DOHH2 (cell line): ENCODE measurements at regions not wholly inside any gene's neighbourhood (a gene's known extent, or its start where the extent isn't known, plus 50 kb on each side); places are given as distances from the start of the nearest gene placed in this dataset.

Experiments
- H3F3A ChIP-seq: fragments of 200-600 bp; sonication (generic), shearing (Covaris generic); 2 replicates; pipeline ENCODE4 v1.6.0; 2016; ENCODE audit warnings: antibody characterized with exemption, mild to moderate bottlenecking; ENCODE audit not compliant: control insufficient read depth, insufficient read depth
- H3K27ac ChIP-seq: fragments of 200-600 bp; sonication (generic); 2 replicates; pipeline ENCODE4 v1.5.1; 2014; ENCODE audit warnings: low read depth, mild to moderate bottlenecking, low read length, moderate library complexity
- H3K27me3 ChIP-seq: fragments of 200-600 bp; sonication (generic); 2 replicates; pipeline ENCODE4 v1.6.1; 2014; ENCODE audit warnings: mild to moderate bottlenecking, low read length, mixed read lengths; ENCODE audit not compliant: control insufficient read depth
- H3K36me3 ChIP-seq: fragments of 200-600 bp; sonication (generic); 2 replicates; pipeline ENCODE4 v1.6.1; 2014; ENCODE audit warnings: mild to moderate bottlenecking, low read length, moderate library complexity, mixed read lengths; ENCODE audit not compliant: control insufficient read depth
- H3K4me1 ChIP-seq: fragments of 200-600 bp; sonication (generic); 2 replicates; pipeline ENCODE4 v1.6.1; 2014; ENCODE audit warnings: mild to moderate bottlenecking, low read length, mixed read lengths; ENCODE audit not compliant: control insufficient read depth
- H3K4me2 ChIP-seq: fragments of 200-600 bp; sonication (generic); 2 replicates; pipeline ENCODE4 v1.6.0; 2014; ENCODE audit warnings: mild to moderate bottlenecking, low read length, moderate library complexity
- H3K4me3 ChIP-seq: fragments of 200-600 bp; sonication (generic); 2 replicates; pipeline ENCODE4 v1.5.1; 2014; ENCODE audit warnings: mild to moderate bottlenecking, low read length, mixed read lengths
- H3K79me2 ChIP-seq: fragments of 200-600 bp; sonication (generic); 2 replicates; pipeline ENCODE4 v1.6.1; 2014; ENCODE audit warnings: mild to moderate bottlenecking, low read length, mixed read lengths; ENCODE audit not compliant: control insufficient read depth
- H3K9me2 ChIP-seq: fragments of 200-600 bp; sonication (generic); replicated peaks from 2 replicates; pipeline ENCODE4 v1.6.1; 2014; ENCODE audit warnings: mild to moderate bottlenecking, low read length, mixed read lengths; ENCODE audit not compliant: control insufficient read depth
- H3K9me3 ChIP-seq: fragments of 200-600 bp; sonication (generic); 2 replicates; pipeline ENCODE4 v1.6.1; 2014; ENCODE audit warnings: antibody characterized with exemption, low read length, mixed read lengths; ENCODE audit not compliant: control insufficient read depth, insufficient read depth
- H4K20me1 ChIP-seq: fragments of 200-600 bp; sonication (generic); 2 replicates; pipeline ENCODE4 v1.6.0; 2014; ENCODE audit warnings: low read depth, mild to moderate bottlenecking, antibody characterized with exemption, low read length, moderate library complexity; ENCODE audit not compliant: control insufficient read depth, insufficient read depth
- EZH2phosphoT487 ChIP-seq: fragments of 200-600 bp; sonication (generic); IDR thresholded peaks from 2 replicates; pipeline ENCODE4 v1.6.1; 2017; ENCODE audit warnings: borderline replicate concordance, mild to moderate bottlenecking, antibody characterized with exemption, low read length, moderate library complexity, mixed read lengths
- TF ChIP-seq, protein P1 (sequence below): fragments of 200-600 bp; sonication (generic); IDR thresholded peaks from one replicate; pipeline ENCODE4 v1.5.1; 2014; ENCODE audit warnings: antibody characterized with exemption, mild to moderate bottlenecking, low read depth, low read length; ENCODE audit not compliant: poor library complexity, severe bottlenecking

DNA sequence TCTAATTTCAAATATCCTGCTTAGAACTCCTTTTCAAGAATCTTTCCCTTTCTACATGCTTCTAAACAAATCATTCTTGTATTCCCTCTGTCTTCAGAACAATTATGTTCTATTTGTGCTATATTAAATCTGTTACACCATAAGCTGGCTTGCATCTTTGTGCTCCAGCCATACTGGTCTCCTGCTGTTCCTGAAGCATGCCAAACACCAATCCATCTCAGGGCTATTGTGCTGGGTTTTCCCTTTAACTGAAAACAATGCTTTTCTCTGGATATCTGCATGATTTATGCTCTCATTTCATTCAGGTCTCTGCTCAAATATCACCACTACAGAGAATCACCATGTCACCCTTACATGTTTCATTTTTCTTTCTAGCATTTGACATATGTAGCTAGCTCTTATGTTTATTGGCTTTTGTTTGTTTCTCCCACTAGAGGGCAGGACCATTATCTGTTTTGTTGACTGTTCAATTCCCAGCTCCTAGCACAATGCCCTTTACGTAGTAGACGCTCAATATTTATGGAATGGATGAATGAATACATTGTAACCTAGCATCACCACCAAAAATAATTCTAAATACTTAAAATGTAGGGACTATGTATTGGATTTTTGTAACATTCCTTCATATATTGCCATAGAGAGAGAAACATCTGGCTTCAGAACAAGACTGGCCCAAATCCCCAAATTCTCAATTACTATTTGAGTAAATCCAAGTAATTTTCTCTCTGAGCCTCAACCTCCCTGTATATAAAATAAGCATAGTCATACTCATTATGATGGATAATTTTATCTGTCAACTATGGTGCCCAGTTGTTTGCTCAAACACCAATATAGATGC is 302.0 kb upstream of the SYT1 start:
- Histone ChIP-seq H3K9me3 (no peaks in the 10 kb centered on the region), H3K9me2 (no peaks in the 10 kb centered on the region), H3K36me3 (no peaks in the 10 kb centered on the region), H3K27me3 (no peaks in the 10 kb centered on the region), H3F3A (no peaks in the 10 kb centered on the region), H3K27ac (no peak overlapping the region), H3K4me2 (no peak overlapping the region), H3K79me2 (no peaks in the 10 kb centered on the region), H3K4me1 (no peaks in the 10 kb centered on the region), H4K20me1 (no peaks in the 10 kb centered on the region), H3K4me3 (no peak overlapping the region)
- no peak for TF ChIP-seq EZH2phosphoT487
- TF ChIP-seq, protein P1, sequence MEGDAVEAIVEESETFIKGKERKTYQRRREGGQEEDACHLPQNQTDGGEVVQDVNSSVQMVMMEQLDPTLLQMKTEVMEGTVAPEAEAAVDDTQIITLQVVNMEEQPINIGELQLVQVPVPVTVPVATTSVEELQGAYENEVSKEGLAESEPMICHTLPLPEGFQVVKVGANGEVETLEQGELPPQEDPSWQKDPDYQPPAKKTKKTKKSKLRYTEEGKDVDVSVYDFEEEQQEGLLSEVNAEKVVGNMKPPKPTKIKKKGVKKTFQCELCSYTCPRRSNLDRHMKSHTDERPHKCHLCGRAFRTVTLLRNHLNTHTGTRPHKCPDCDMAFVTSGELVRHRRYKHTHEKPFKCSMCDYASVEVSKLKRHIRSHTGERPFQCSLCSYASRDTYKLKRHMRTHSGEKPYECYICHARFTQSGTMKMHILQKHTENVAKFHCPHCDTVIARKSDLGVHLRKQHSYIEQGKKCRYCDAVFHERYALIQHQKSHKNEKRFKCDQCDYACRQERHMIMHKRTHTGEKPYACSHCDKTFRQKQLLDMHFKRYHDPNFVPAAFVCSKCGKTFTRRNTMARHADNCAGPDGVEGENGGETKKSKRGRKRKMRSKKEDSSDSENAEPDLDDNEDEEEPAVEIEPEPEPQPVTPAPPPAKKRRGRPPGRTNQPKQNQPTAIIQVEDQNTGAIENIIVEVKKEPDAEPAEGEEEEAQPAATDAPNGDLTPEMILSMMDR: peak; percentile 40

DNA sequence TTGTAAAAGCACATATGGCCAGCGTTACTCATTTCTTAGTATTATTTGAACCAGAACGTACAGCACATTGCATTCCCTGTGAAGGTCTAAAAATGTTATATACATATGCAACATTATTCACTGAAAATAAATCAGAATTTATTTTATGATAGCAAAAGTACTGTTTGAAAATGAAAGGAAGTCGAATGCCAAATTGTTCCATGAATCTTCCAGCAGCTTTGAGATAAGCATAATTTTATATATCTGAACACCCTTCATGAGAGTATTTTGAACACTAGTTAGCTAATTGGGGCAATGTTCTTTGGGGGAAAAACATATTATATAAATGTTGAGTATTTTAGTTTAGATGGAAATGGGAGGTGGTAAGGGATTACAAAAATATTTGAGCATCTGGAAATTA is 300.7 kb upstream of the SYT1 start:
- Histone ChIP-seq H3K4me3 (no peak overlapping the region), H4K20me1 (no peaks in the 10 kb centered on the region), H3K79me2 (no peaks in the 10 kb centered on the region)

DNA sequence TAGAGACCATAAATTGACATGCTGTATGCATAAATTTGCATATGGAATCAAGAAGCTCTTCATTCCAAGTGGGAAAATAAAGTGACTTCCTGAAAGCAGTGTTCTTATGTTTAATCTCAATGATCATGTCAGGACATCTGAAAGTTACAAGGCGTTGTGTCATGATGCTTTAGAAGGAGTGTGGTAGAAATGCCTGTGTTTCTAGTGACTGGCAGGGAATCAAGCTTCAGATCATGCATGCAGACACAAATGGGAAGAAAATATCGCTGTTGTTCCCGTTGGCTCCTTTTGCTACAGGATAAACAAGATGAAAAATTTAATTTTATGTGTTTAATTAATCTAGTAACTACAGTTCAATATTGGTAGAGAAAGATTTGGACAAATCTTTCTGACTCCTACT is 298.1 kb upstream of the SYT1 start:
- Histone ChIP-seq H3K9me3 (no peaks in the 10 kb centered on the region), H3K36me3 (no peaks in the 10 kb centered on the region), H3K4me3 (no peak overlapping the region), H3K79me2 (no peaks in the 10 kb centered on the region), H3K4me1 (no peaks in the 10 kb centered on the region), H4K20me1 (no peaks in the 10 kb centered on the region), H3K4me2 (no peak overlapping the region), H3K9me2 (no peaks in the 10 kb centered on the region), H3K27me3 (no peaks in the 10 kb centered on the region), H3K27ac (no peak overlapping the region), H3F3A (no peaks in the 10 kb centered on the region)
- TF ChIP-seq, protein P1: no peak
- TF ChIP-seq EZH2phosphoT487: no peak

More for the DNA sequence above, 300.7 kb upstream of the SYT1 start:
- no peaks in the 10 kb centered on the region for H3K9me3 ChIP-seq
- no peaks in the 10 kb centered on the region for H3K36me3 ChIP-seq
- H3K27me3 ChIP-seq: no peaks in the 10 kb centered on the region
- no peaks in the 10 kb centered on the region for H3F3A ChIP-seq
- no peak overlapping the region for H3K27ac ChIP-seq
- no peak for TF ChIP-seq EZH2phosphoT487
- TF ChIP-seq, protein P1: no peak
- no peak overlapping the region for H3K4me2 ChIP-seq
- no peaks in the 10 kb centered on the region for H3K4me1 ChIP-seq
- no peaks in the 10 kb centered on the region for H3K9me2 ChIP-seq
